ENCODE measurements at regions not wholly inside any gene's neighbourhood (a gene's known extent, or its start where the extent isn't known, plus 50 kb on each side); places are given as distances from the start of the nearest gene placed in this dataset.

DNA sequence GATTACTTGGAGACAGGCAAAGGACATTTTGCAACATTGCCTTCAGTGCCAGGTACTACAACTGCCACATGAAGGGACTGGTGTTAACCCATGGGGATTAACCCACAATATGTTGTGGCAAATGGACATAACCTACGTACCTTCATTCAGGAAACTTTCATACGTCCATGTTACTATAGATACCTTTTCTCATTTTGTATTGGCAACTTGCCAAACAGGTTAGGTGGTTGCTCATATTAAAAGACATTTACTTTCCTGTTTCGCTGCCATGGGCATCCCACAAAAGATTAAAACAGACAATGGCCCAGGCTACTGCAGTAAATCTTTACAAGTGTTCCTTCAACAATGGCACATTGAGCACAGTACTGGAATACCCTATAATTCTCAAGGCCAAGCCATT, 925.3 kb downstream of the SLITRK6 start:
- TF ChIP-seq POLR2AphosphoS5 (IDR thresholded peaks at IDR 0.05; ENCODE audit: low read depth) = no peak
- TF ChIP-seq, protein P1, sequence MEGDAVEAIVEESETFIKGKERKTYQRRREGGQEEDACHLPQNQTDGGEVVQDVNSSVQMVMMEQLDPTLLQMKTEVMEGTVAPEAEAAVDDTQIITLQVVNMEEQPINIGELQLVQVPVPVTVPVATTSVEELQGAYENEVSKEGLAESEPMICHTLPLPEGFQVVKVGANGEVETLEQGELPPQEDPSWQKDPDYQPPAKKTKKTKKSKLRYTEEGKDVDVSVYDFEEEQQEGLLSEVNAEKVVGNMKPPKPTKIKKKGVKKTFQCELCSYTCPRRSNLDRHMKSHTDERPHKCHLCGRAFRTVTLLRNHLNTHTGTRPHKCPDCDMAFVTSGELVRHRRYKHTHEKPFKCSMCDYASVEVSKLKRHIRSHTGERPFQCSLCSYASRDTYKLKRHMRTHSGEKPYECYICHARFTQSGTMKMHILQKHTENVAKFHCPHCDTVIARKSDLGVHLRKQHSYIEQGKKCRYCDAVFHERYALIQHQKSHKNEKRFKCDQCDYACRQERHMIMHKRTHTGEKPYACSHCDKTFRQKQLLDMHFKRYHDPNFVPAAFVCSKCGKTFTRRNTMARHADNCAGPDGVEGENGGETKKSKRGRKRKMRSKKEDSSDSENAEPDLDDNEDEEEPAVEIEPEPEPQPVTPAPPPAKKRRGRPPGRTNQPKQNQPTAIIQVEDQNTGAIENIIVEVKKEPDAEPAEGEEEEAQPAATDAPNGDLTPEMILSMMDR (conservative IDR thresholded peaks at IDR 0.05; ENCODE audit: low read depth in 2 of 2) = no peak
- TF ChIP-seq, protein P2, sequence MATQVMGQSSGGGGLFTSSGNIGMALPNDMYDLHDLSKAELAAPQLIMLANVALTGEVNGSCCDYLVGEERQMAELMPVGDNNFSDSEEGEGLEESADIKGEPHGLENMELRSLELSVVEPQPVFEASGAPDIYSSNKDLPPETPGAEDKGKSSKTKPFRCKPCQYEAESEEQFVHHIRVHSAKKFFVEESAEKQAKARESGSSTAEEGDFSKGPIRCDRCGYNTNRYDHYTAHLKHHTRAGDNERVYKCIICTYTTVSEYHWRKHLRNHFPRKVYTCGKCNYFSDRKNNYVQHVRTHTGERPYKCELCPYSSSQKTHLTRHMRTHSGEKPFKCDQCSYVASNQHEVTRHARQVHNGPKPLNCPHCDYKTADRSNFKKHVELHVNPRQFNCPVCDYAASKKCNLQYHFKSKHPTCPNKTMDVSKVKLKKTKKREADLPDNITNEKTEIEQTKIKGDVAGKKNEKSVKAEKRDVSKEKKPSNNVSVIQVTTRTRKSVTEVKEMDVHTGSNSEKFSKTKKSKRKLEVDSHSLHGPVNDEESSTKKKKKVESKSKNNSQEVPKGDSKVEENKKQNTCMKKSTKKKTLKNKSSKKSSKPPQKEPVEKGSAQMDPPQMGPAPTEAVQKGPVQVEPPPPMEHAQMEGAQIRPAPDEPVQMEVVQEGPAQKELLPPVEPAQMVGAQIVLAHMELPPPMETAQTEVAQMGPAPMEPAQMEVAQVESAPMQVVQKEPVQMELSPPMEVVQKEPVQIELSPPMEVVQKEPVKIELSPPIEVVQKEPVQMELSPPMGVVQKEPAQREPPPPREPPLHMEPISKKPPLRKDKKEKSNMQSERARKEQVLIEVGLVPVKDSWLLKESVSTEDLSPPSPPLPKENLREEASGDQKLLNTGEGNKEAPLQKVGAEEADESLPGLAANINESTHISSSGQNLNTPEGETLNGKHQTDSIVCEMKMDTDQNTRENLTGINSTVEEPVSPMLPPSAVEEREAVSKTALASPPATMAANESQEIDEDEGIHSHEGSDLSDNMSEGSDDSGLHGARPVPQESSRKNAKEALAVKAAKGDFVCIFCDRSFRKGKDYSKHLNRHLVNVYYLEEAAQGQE (IDR thresholded peaks at IDR 0.05; ENCODE audit: unreplicated experiment) = no peak
- no peak for TF ChIP-seq EZH2 (IDR thresholded peaks at IDR 0.05; ENCODE audit: low read depth, unreplicated experiment)
